ENCODE measurements at regions not wholly inside any gene's neighbourhood (a gene's known extent, or its start where the extent isn't known, plus 50 kb on each side); places are given as distances from the start of the nearest gene placed in this dataset.
"Not testable (repeated sequence)": the region's sequence is repeated elsewhere in the genome, so short reads cannot be mapped to it uniquely, and the experiment has no call there.

DNA sequence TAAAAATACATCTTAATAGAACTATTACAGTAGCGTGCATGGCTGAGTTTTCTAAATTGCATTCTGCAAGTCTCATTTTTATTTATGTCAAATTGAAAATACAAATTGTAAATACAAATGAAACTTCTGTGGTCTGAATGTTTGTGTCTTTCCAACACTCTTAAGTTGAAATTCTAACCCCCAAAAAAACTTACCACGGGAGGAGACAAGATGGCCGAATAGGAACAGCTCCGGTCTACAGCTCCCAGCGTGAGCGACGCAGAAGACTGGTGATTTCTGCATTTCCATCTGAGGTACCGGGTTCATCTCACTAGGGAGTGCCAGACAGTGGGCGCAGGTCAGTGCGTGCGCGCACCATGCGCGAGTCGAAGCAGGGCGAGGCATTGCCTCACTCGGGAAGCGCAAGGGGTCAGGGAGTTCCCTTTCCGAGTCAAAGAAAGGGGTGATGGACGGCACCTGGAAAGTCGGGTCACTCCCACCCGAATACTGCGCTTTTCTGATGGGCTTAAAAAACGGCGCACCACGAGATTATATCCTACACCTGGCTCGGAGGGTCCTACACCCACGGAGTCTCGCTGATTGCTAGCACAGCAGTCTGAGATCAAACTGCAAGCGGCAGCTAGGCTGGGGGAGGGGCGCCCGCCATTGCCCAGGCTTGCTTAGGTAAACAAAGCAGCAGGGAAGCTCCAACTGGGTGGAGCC lies 83.9 kb upstream of the PAM start:
- not testable (repeated sequence) for TF ChIP-seq ZNF777 (tag by site-specific recombination; IDR thresholded peaks at IDR 0.05; ENCODE audit: borderline replicate concordance); BCL6B (tag by site-specific recombination; IDR thresholded peaks at IDR 0.05); ZFP37 (tag by site-specific recombination; IDR thresholded peaks at IDR 0.05)
- TF ChIP-seq, protein P1, sequence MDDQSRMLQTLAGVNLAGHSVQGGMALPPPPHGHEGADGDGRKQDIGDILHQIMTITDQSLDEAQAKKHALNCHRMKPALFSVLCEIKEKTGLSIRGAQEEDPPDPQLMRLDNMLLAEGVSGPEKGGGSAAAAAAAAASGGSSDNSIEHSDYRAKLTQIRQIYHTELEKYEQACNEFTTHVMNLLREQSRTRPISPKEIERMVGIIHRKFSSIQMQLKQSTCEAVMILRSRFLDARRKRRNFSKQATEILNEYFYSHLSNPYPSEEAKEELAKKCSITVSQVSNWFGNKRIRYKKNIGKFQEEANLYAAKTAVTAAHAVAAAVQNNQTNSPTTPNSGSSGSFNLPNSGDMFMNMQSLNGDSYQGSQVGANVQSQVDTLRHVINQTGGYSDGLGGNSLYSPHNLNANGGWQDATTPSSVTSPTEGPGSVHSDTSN (CRISPR knock-in tag; IDR thresholded peaks at IDR 0.05): not testable (repeated sequence)
- TF ChIP-seq, protein P2, sequence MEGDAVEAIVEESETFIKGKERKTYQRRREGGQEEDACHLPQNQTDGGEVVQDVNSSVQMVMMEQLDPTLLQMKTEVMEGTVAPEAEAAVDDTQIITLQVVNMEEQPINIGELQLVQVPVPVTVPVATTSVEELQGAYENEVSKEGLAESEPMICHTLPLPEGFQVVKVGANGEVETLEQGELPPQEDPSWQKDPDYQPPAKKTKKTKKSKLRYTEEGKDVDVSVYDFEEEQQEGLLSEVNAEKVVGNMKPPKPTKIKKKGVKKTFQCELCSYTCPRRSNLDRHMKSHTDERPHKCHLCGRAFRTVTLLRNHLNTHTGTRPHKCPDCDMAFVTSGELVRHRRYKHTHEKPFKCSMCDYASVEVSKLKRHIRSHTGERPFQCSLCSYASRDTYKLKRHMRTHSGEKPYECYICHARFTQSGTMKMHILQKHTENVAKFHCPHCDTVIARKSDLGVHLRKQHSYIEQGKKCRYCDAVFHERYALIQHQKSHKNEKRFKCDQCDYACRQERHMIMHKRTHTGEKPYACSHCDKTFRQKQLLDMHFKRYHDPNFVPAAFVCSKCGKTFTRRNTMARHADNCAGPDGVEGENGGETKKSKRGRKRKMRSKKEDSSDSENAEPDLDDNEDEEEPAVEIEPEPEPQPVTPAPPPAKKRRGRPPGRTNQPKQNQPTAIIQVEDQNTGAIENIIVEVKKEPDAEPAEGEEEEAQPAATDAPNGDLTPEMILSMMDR (tag by site-specific recombination; IDR thresholded peaks at IDR 0.05): not testable (repeated sequence)
